ENCODE measurements at regions not wholly inside any gene's neighbourhood (a gene's known extent, or its start where the extent isn't known, plus 50 kb on each side); places are given as distances from the start of the nearest gene placed in this dataset.

DNA sequence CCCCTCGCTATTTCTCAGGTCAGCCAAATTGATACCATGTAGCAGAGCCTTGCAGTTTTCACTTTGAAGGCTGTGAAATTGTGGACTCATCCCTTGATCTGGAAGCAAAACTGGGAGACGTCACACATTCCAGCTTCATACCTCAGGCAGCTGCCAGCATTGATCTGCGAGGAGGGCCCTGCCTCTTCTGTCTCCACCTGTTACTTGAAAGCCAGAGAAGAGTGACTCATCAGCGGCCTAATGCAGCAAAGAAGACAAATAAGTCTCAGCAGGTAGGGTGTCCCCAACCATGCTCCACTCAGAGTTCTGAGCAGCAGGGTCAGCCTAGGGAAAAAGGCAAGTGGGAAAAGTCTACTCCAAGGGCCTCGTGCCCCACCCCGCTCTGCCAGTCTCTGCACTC lies 69.4 kb upstream of the BMP2 start:
- TF ChIP-seq, protein P1, sequence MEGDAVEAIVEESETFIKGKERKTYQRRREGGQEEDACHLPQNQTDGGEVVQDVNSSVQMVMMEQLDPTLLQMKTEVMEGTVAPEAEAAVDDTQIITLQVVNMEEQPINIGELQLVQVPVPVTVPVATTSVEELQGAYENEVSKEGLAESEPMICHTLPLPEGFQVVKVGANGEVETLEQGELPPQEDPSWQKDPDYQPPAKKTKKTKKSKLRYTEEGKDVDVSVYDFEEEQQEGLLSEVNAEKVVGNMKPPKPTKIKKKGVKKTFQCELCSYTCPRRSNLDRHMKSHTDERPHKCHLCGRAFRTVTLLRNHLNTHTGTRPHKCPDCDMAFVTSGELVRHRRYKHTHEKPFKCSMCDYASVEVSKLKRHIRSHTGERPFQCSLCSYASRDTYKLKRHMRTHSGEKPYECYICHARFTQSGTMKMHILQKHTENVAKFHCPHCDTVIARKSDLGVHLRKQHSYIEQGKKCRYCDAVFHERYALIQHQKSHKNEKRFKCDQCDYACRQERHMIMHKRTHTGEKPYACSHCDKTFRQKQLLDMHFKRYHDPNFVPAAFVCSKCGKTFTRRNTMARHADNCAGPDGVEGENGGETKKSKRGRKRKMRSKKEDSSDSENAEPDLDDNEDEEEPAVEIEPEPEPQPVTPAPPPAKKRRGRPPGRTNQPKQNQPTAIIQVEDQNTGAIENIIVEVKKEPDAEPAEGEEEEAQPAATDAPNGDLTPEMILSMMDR (IDR thresholded peaks at IDR 0.05; ENCODE audit: low read depth, low read length, missing input control), result no peak
- TF ChIP-seq TAF1 (conservative IDR thresholded peaks at IDR 0.05), result no peak
- TF ChIP-seq EGR1 (IDR thresholded peaks at IDR 0.05; ENCODE audit: low read depth in 2 of 2), result no peak
- TF ChIP-seq, protein P2, sequence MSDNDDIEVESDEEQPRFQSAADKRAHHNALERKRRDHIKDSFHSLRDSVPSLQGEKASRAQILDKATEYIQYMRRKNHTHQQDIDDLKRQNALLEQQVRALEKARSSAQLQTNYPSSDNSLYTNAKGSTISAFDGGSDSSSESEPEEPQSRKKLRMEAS (IDR thresholded peaks at IDR 0.05), result no peak
- TF ChIP-seq FOXA1 (IDR thresholded peaks at IDR 0.05), result no peak
- no peak for TF ChIP-seq JUND (IDR thresholded peaks at IDR 0.05)
- TF ChIP-seq GABPA (IDR thresholded peaks at IDR 0.05 in 1 of 2, conservative IDR thresholded peaks at IDR 0.05 in 1 of 2), result no peak
- TF ChIP-seq REST (IDR thresholded peaks at IDR 0.05), result no peak
- TF ChIP-seq RAD21 (IDR thresholded peaks at IDR 0.05), result no peak
- TF ChIP-seq SP1 (IDR thresholded peaks at IDR 0.05), result no peak
- TF ChIP-seq HNF4G (IDR thresholded peaks at IDR 0.05), result no peak
